Chondrocyte (in vitro differentiated cells): ENCODE measurements at regions not wholly inside any gene's neighbourhood (a gene's known extent, or its start where the extent isn't known, plus 50 kb on each side); places are given as distances from the start of the nearest gene placed in this dataset.
A peak's percentile ranks its signal among the peaks of the same experiment; 100 is the strongest.

Source experiments
- DNase-seq: peaks from one replicate; pipeline ENCODE4 v3.0.0; 2021; ENCODE audit warnings: mixed read lengths, low spot score
- H3K27ac Mint-ChIP-seq: one replicate; pipeline ENCODE4 v1.8.0; 2021; ENCODE audit warnings: mild to moderate bottlenecking, moderate library complexity, mixed read lengths; ENCODE audit not compliant: unreplicated experiment
- H3K27me3 Mint-ChIP-seq: 2 replicates; pipeline ENCODE4 v1.8.0; 2021; ENCODE audit warnings: low read depth, mixed read lengths
- H3K36me3 Mint-ChIP-seq: 2 replicates; pipeline ENCODE4 v1.8.0; 2021; ENCODE audit warnings: low read depth, mixed read lengths
- H3K4me1 Mint-ChIP-seq: 2 replicates; pipeline ENCODE4 v1.8.0; 2021; ENCODE audit warnings: low read depth, mild to moderate bottlenecking, mixed read lengths
- H3K4me3 Mint-ChIP-seq: one replicate; pipeline ENCODE4 v1.8.0; 2021; ENCODE audit warnings: mild to moderate bottlenecking, moderate library complexity, mixed read lengths; ENCODE audit not compliant: unreplicated experiment
- H3K9me3 Mint-ChIP-seq: 2 replicates; pipeline ENCODE4 v1.8.0; 2021; ENCODE audit warnings: low read depth, mixed read lengths
- TF ChIP-seq, protein P1 (sequence below): fragments of 200-600 bp; sonication (generic); IDR thresholded peaks from 2 replicates; pipeline ENCODE4 v1.5.0; 2021; ENCODE audit warnings: antibody characterized with exemption, mild to moderate bottlenecking, moderate library complexity

GRCh38 chr12:90207799-90208198 lies 499.2 kb upstream of the ATP2B1 start:
- H3K36me3 Mint-ChIP-seq, result no peaks in the 10 kb centered on the region
- no peaks in the 10 kb centered on the region for H3K27me3 Mint-ChIP-seq
- peaks cover 17% of the 10 kb centered on the region for H3K9me3 Mint-ChIP-seq
- TF ChIP-seq, protein P1, sequence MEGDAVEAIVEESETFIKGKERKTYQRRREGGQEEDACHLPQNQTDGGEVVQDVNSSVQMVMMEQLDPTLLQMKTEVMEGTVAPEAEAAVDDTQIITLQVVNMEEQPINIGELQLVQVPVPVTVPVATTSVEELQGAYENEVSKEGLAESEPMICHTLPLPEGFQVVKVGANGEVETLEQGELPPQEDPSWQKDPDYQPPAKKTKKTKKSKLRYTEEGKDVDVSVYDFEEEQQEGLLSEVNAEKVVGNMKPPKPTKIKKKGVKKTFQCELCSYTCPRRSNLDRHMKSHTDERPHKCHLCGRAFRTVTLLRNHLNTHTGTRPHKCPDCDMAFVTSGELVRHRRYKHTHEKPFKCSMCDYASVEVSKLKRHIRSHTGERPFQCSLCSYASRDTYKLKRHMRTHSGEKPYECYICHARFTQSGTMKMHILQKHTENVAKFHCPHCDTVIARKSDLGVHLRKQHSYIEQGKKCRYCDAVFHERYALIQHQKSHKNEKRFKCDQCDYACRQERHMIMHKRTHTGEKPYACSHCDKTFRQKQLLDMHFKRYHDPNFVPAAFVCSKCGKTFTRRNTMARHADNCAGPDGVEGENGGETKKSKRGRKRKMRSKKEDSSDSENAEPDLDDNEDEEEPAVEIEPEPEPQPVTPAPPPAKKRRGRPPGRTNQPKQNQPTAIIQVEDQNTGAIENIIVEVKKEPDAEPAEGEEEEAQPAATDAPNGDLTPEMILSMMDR, result no peak
- DNase-seq, result no peak
- H3K27ac Mint-ChIP-seq, result no peak overlapping the region
- peaks cover 10% of the 10 kb centered on the region for H3K4me1 Mint-ChIP-seq
- no peak overlapping the region for H3K4me3 Mint-ChIP-seq

DNA sequence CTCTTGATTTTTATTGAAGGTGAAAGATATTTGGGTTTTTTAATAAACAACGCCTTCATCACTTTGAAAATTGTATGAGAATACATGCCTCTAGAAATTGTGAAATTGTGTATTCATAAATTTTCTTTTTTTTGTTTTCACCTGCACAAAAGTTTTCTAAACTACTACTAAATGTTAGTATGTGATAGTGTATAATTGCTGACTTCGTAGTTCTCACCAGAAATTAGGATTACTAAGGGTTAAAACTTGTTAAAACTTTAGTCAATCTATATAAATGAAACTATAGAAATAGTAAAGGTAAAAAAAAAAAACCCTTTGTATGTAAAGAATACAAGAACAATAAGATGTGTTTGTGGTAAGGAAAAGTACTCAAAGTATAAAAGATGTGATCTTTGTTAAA lies 496.5 kb upstream of the ATP2B1 start:
- H3K4me3 Mint-ChIP-seq, result no peak overlapping the region
- H3K9me3 Mint-ChIP-seq, result peaks cover 14% of the 10 kb centered on the region
- no peak overlapping the region for H3K27ac Mint-ChIP-seq
- no peaks in the 10 kb centered on the region for H3K4me1 Mint-ChIP-seq
- H3K36me3 Mint-ChIP-seq, result peaks cover 2% of the 10 kb centered on the region
- TF ChIP-seq, protein P1, result no peak
- DNase-seq, result no peak
- no peaks in the 10 kb centered on the region for H3K27me3 Mint-ChIP-seq

DNA sequence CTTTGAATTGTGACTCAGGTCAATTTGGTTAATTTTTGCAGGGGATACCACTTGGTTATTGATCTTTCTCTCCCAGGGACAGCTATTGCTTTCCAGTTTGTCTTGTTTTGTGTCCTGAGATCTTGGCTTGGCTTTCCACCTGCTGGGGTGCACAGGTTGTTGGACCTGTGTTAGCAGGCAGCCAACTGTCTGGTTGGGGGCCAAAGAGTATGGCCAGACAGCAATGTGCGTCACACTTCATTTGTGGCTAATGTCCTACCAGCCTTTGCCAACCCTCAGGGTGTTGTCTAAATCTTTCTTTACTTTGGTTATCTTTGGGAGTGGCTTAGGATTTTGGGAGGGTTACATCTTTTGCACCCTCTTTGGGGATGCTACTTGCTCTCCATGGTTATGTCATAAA lies 494.9 kb upstream of the ATP2B1 start:
- TF ChIP-seq, protein P1, result no peak
- peaks cover 5% of the 10 kb centered on the region for H3K9me3 Mint-ChIP-seq
- no peak overlapping the region for H3K4me3 Mint-ChIP-seq
- no peak overlapping the region for H3K27ac Mint-ChIP-seq
- no peak for DNase-seq
- H3K4me1 Mint-ChIP-seq, result peaks cover 5% of the 10 kb centered on the region
- peaks cover 2% of the 10 kb centered on the region for H3K36me3 Mint-ChIP-seq
- H3K27me3 Mint-ChIP-seq, result no peaks in the 10 kb centered on the region

GRCh38 chr12:90199006-90199405 lies 490.4 kb upstream of the ATP2B1 start:
- DNase-seq, result no peak
- peak overlapping the region; percentile 0 for H3K27ac Mint-ChIP-seq
- no peaks in the 10 kb centered on the region for H3K9me3 Mint-ChIP-seq
- peaks cover 5% of the 10 kb centered on the region for H3K4me1 Mint-ChIP-seq
- H3K4me3 Mint-ChIP-seq, result no peak overlapping the region
- TF ChIP-seq, protein P1, result no peak
- peaks cover 2% of the 10 kb centered on the region for H3K36me3 Mint-ChIP-seq
- H3K27me3 Mint-ChIP-seq, result no peaks in the 10 kb centered on the region

GRCh38 chr12:90193500-90193899 lies 484.9 kb upstream of the ATP2B1 start:
- H3K9me3 Mint-ChIP-seq, result no peaks in the 10 kb centered on the region
- no peaks in the 10 kb centered on the region for H3K36me3 Mint-ChIP-seq
- TF ChIP-seq, protein P1, result no peak
- no peaks in the 10 kb centered on the region for H3K27me3 Mint-ChIP-seq
- no peak overlapping the region for H3K4me3 Mint-ChIP-seq
- no peaks in the 10 kb centered on the region for H3K4me1 Mint-ChIP-seq
- no peak for DNase-seq
- H3K27ac Mint-ChIP-seq, result no peak overlapping the region
